ENCODE measurements at regions not wholly inside any gene's neighbourhood (a gene's known extent, or its start where the extent isn't known, plus 50 kb on each side); places are given as distances from the start of the nearest gene placed in this dataset.

- Histone ChIP-seq H3K27ac (no peak overlapping the region), H3K4me3 (no peak overlapping the region), H3K27me3 (peaks cover 0 to 7% (median 0%) of the 10 kb centered on the region in 3 donors), H3K4me1 (peaks cover 0 to 14% (median 8%) of the 10 kb centered on the region in 4 donors), H3K36me3 (no peaks in the 10 kb centered on the region), H3K9me3 (no peaks in the 10 kb centered on the region)
- WGBS, 2 donors: 91 to 95% methylated on average over 4 of the region's 4 CpGs
- intact Hi-C loops (cut with DNase I): no loop called here
- TF ChIP-seq POLR2A (IDR thresholded peaks at IDR 0.05): no peak
- TF ChIP-seq CTCF (IDR thresholded peaks at IDR 0.05): no peak
- no peak for TF ChIP-seq EP300 (IDR thresholded peaks at IDR 0.05)
- DNase-seq: peak; percentile 60
Observed at GRCh38 chr10:128206676-128207075, 80.5 kb upstream of the MKI67 start.

- H3K4me1 ChIP-seq: peaks cover 0 to 18% (median 10%) of the 10 kb centered on the region in 4 donors
- H3K27ac ChIP-seq: no peak overlapping the region
- peak overlapping the region in 3 of 4 donors; percentile 63 to 67 (median 65) for H3K4me3 ChIP-seq
- TF ChIP-seq POLR2AphosphoS5 (IDR thresholded peaks at IDR 0.05) (no peak), POLR2A (IDR thresholded peaks at IDR 0.05) (no peak), EP300 (IDR thresholded peaks at IDR 0.05) (no peak), CTCF (IDR thresholded peaks at IDR 0.05) (no peak)
- 71 to 80% methylated on average over 13 of the region's 13 CpGs for WGBS, 2 donors
- no peaks in the 10 kb centered on the region for H3K9me3 ChIP-seq
- H3K27me3 ChIP-seq: no peaks in the 10 kb centered on the region
- intact Hi-C loops (cut with DNase I): loop anchor here (5.0 kb wide), 1 partner anchor 1762 kb away; no protein-coding TSS in a partner anchor
- no peak for DNase-seq
- H3K36me3 ChIP-seq: no peaks in the 10 kb centered on the region
Observed at GRCh38 chr10:128209862-128210214, 83.6 kb upstream of the MKI67 start.

- TF ChIP-seq POLR2AphosphoS5 (IDR thresholded peaks at IDR 0.05) (peak in 1 of 4 donors; percentile 32), CTCF (IDR thresholded peaks at IDR 0.05) (peak in 2 of 4 experiments; percentile 32 to 80), EP300 (IDR thresholded peaks at IDR 0.05) (no peak), POLR2A (IDR thresholded peaks at IDR 0.05) (no peak)
- Histone ChIP-seq H3K4me3 (peak overlapping the region; percentile 52 to 67 (median 64)), H3K36me3 (no peaks in the 10 kb centered on the region), H3K9me3 (no peaks in the 10 kb centered on the region), H3K27me3 (no peaks in the 10 kb centered on the region), H3K27ac (peak overlapping the region in 3 of 4 donors; percentile 20 to 52 (median 39)), H3K4me1 (peaks cover 0 to 18% (median 10%) of the 10 kb centered on the region in 4 donors)
- intact Hi-C loops (cut with DNase I): loop anchor here (5.0 kb wide), 1 partner anchor 1762 kb away; no protein-coding TSS in a partner anchor
- whole genome bisulfite sequencing, 2 donors: 1% methylated on average over 91 of the region's 91 CpGs
- DNase-seq: peak; percentile 81
Observed at GRCh38 chr10:128210215-128211063, 84.2 kb upstream of the MKI67 start.

GRCh38 chr10:128211064-128211504 lies 84.9 kb upstream of the MKI67 start:
- peak; percentile 55 for DNase-seq
- peak overlapping the region in 3 of 4 donors; percentile 20 to 52 (median 39) for H3K27ac ChIP-seq
- H3K4me1 ChIP-seq: peaks cover 0 to 18% (median 10%) of the 10 kb centered on the region in 4 donors
- H3K27me3 ChIP-seq: no peaks in the 10 kb centered on the region
- TF ChIP-seq POLR2AphosphoS5 (IDR thresholded peaks at IDR 0.05): no peak
- TF ChIP-seq POLR2A (IDR thresholded peaks at IDR 0.05): no peak
- intact Hi-C loops (cut with DNase I): loop anchor here (5.0 kb wide), 1 partner anchor 1761 kb away; no protein-coding TSS in a partner anchor
- no peaks in the 10 kb centered on the region for H3K9me3 ChIP-seq
- peak overlapping the region in 3 of 4 donors; percentile 63 to 67 (median 65) for H3K4me3 ChIP-seq
- WGBS, 2 donors: 39 to 58% methylated on average over 25 of the region's 25 CpGs
- H3K36me3 ChIP-seq: no peaks in the 10 kb centered on the region

Measured in sigmoid colon (tissue), 6 donors.